SIG-M5 treated with dmso at 0.1 percent for 504 hours (cell line): ENCODE measurements at regions not wholly inside any gene's neighbourhood (a gene's known extent, or its start where the extent isn't known, plus 50 kb on each side); places are given as distances from the start of the nearest gene placed in this dataset.

Experiments
- DNase-seq: peaks from one replicate; lab custom pipeline; 2025; ENCODE audit not compliant: unreplicated experiment; lab: John Stamatoyannopoulos, UW

GRCh38 chr18:40984856-40985255 lies 970.2 kb upstream of the PIK3C3 start:
- no peak for DNase-seq

GRCh38 chr18:40983835-40984234 lies 971.2 kb upstream of the PIK3C3 start:
- DNase-seq = no peak

GRCh38 chr18:40980171-40980570 lies 974.9 kb upstream of the PIK3C3 start:
- DNase-seq = no peak

GRCh38 chr18:40976050-40976449 lies 979.0 kb upstream of the PIK3C3 start:
- no peak for DNase-seq

- no peak for DNase-seq
Observed at GRCh38 chr18:40974448-40974847, 980.6 kb upstream of the PIK3C3 start.

- no peak for DNase-seq
Observed at GRCh38 chr18:40962784-40963183, 992.2 kb upstream of the PIK3C3 start.

GRCh38 chr18:40957533-40958070 lies 997.4 kb upstream of the PIK3C3 start:
- no peak for DNase-seq

- no peak for DNase-seq
Observed at GRCh38 chr18:40956213-40956612, 998.8 kb upstream of the PIK3C3 start.

- DNase-seq = no peak
Observed at GRCh38 chr18:40955351-40955750, 999.7 kb upstream of the PIK3C3 start.

GRCh38 chr18:40949114-40949950 lies 1005.7 kb upstream of the PIK3C3 start:
- DNase-seq = no peak

- DNase-seq = no peak
Observed at GRCh38 chr18:40944576-40944975, 1010.5 kb upstream of the PIK3C3 start.

GRCh38 chr18:40939656-40940515 lies 1015.1 kb upstream of the PIK3C3 start:
- DNase-seq = no peak

GRCh38 chr18:40938615-40939014 lies 1016.4 kb upstream of the PIK3C3 start:
- no peak for DNase-seq

- no peak for DNase-seq
Observed at GRCh38 chr18:40937386-40937785, 1017.6 kb upstream of the PIK3C3 start.

GRCh38 chr18:40935423-40935822 lies 1019.6 kb upstream of the PIK3C3 start:
- DNase-seq = peak; percentile 30

- no peak for DNase-seq
Observed at GRCh38 chr18:40932862-40933261, 1022.2 kb upstream of the PIK3C3 start.

- DNase-seq = no peak
Observed at GRCh38 chr18:40930211-40930882, 1024.7 kb upstream of the PIK3C3 start.

GRCh38 chr18:40929399-40929798 lies 1025.6 kb upstream of the PIK3C3 start:
- no peak for DNase-seq

- DNase-seq = no peak
Observed at GRCh38 chr18:40926679-40927078, 1028.4 kb upstream of the PIK3C3 start.

- no peak for DNase-seq
Observed at GRCh38 chr18:40925071-40925541, 1029.9 kb upstream of the PIK3C3 start.
